SK-N-SH treated with all-trans-retinoic acid at 6 μM for 48 hours (cell line): ENCODE measurements at regions not wholly inside any gene's neighbourhood (a gene's known extent, or its start where the extent isn't known, plus 50 kb on each side); places are given as distances from the start of the nearest gene placed in this dataset.

ENCODE experiments used
- ATAC-seq: fragments of 200-7000 bp; cut with Tn5 transposase; 3 replicates; pipeline ENCODE4 v1.9.1; 2020; ENCODE audit warnings: mild to moderate bottlenecking, moderate library complexity
- ARNTL ChIP-seq: fragments of 450-650 bp; formaldehyde crosslinking; IDR thresholded peaks from 2 replicates; pipeline ENCODE4 v1.5.0; 2020; ENCODE audit warnings: low read depth, mild to moderate bottlenecking, moderate library complexity, borderline replicate concordance
- CSDC2 ChIP-seq: fragments of 250-450 bp; sonication (Bioruptor Pico); IDR thresholded peaks from 2 replicates; pipeline ENCODE4 v1.5.0; 2020; ENCODE audit warnings: mild to moderate bottlenecking, moderate library complexity
- ESRRG ChIP-seq: fragments of 250-450 bp; sonication (Bioruptor Pico); IDR thresholded peaks from 2 replicates; pipeline ENCODE4 v1.6.1; 2021; ENCODE audit warnings: mild to moderate bottlenecking
- ISL1 ChIP-seq: fragments of 250-450 bp; sonication (Bioruptor Pico); IDR thresholded peaks from 2 replicates; pipeline ENCODE4 v2.1.2; 2022; ENCODE audit warnings: mild to moderate bottlenecking, moderate library complexity
- OSR1 ChIP-seq: fragments of 250-450 bp; sonication (Bioruptor Pico); IDR thresholded peaks from 2 replicates; pipeline ENCODE4 v1.8.0; 2022; ENCODE audit warnings: moderate library complexity, mild to moderate bottlenecking, inconsistent platforms
- PPARA ChIP-seq: fragments of 250-450 bp; sonication (Bioruptor Pico); IDR thresholded peaks from 2 replicates; pipeline ENCODE4 v1.5.0; 2020; ENCODE audit warnings: mild to moderate bottlenecking, borderline replicate concordance
- RARB ChIP-seq: fragments of 250-450 bp; sonication (Bioruptor Pico); IDR thresholded peaks from 2 replicates; pipeline ENCODE4 v1.8.0; 2021; ENCODE audit warnings: mild to moderate bottlenecking, moderate library complexity
- TOX ChIP-seq: fragments of 250-450 bp; sonication (Bioruptor Pico); IDR thresholded peaks from 2 replicates; pipeline ENCODE4 v1.8.0; 2021; ENCODE audit warnings: mild to moderate bottlenecking, moderate library complexity, borderline replicate concordance
- ZC3H10 ChIP-seq: fragments of 250-450 bp; sonication (Bioruptor Pico); IDR thresholded peaks from 2 replicates; pipeline ENCODE4 v1.5.1; 2021; ENCODE audit warnings: mild to moderate bottlenecking, moderate library complexity
- ZFP3 ChIP-seq: fragments of 250-450 bp; sonication (Bioruptor Pico); IDR thresholded peaks from 2 replicates; pipeline ENCODE4 v1.5.0; 2020; ENCODE audit warnings: mild to moderate bottlenecking, moderate library complexity
- ZFP30 ChIP-seq: fragments of 450-650 bp; formaldehyde crosslinking; IDR thresholded peaks from 2 replicates; pipeline ENCODE4 v1.5.0; 2022; ENCODE audit warnings: mild to moderate bottlenecking, moderate library complexity
- ZNF565 ChIP-seq: fragments of 450-650 bp; formaldehyde crosslinking; conservative IDR thresholded peaks from 2 replicates; pipeline ENCODE4 v1.5.0; 2020; ENCODE audit warnings: low read depth, mild to moderate bottlenecking, moderate library complexity
- ZNF8 ChIP-seq: fragments of 450-650 bp; formaldehyde crosslinking; IDR thresholded peaks from 2 replicates; pipeline ENCODE4 v1.5.0; 2020; ENCODE audit warnings: mild to moderate bottlenecking, moderate library complexity
- TF ChIP-seq, protein P1 (sequence below): fragments of 250-450 bp; sonication (Bioruptor Pico); IDR thresholded peaks from 2 replicates; pipeline ENCODE4 v1.5.1; 2020; ENCODE audit warnings: low read depth, mild to moderate bottlenecking, moderate library complexity
- TF ChIP-seq, protein P2 (sequence below): fragments of 250-450 bp; sonication (Bioruptor Pico); IDR thresholded peaks from 2 replicates; pipeline ENCODE4 v1.8.0; 2021; ENCODE audit warnings: low read depth, mild to moderate bottlenecking, moderate library complexity, borderline replicate concordance
- TF ChIP-seq, protein P3 (sequence below): fragments of 250-450 bp; sonication (Bioruptor Pico); IDR thresholded peaks from 2 replicates; pipeline ENCODE4 v1.5.1; 2021; ENCODE audit warnings: mild to moderate bottlenecking, moderate library complexity
- TF ChIP-seq, protein P4 (sequence below): fragments of 250-450 bp; sonication (Bioruptor Pico); IDR thresholded peaks from 2 replicates; pipeline ENCODE4 v1.5.0; 2020; ENCODE audit warnings: mild to moderate bottlenecking, moderate library complexity

DNA sequence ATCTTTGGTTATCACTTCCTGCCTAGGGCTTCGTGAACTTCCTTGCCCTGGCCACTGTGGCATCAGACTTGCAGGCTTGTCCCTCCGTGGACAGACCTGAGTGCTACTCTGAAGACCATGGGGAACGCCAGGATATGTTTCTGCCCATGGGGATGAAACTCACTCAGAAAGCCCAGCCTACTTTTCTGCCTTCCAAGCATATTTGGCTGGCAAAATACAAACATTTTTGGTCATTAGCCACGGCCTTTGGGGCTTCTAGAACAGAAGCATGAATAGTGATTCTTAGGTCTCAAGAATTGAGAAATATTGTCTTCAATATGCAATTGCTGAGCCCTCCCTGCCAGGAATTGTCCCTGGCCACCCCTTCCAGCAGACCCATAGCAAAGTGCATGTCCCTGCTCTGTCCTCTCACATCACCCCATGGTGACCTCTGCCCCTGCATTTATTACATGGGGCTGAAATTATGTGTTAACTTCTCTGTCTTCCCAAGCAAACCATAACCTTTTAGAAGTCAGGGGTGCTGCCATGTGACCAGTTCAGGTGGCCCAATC lies 152.4 kb downstream of the OSR1 start:
- TF ChIP-seq ZFP3 (no peak), ISL1 (no peak), PPARA (CRISPR knock-in tag) (no peak)
- TF ChIP-seq, protein P1, sequence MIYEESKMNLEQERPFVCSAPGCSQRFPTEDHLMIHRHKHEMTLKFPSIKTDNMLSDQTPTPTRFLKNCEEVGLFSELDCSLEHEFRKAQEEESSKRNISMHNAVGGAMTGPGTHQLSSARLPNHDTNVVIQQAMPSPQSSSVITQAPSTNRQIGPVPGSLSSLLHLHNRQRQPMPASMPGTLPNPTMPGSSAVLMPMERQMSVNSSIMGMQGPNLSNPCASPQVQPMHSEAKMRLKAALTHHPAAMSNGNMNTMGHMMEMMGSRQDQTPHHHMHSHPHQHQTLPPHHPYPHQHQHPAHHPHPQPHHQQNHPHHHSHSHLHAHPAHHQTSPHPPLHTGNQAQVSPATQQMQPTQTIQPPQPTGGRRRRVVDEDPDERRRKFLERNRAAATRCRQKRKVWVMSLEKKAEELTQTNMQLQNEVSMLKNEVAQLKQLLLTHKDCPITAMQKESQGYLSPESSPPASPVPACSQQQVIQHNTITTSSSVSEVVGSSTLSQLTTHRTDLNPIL (CRISPR knock-in tag): no peak
- ATAC-seq: no peak

DNA sequence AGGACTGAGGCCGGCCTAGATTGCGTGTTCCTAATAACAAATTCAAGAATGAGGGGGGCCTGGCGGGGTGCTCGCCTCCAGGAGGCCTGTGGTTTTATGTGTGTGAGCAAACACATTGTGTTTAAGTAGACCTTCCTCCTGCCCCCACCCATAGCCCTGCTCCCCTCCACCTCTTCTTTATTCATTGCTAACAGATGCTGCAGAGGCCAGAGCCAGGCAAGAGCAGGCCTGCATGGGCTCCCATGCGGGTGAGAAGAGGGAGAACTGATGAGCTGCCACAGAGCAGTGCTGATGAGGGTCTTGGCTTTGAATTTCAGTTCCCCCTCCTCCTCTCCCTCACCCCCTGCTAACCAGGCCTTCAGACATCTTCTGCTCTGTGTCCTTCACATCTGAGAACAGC lies 154.6 kb downstream of the OSR1 start:
- no peak for ATAC-seq
- no peak for TF ChIP-seq ZFP3
- no peak for TF ChIP-seq ESRRG
- no peak for TF ChIP-seq ZFP30 (CRISPR knock-in tag)
- TF ChIP-seq, protein P2, sequence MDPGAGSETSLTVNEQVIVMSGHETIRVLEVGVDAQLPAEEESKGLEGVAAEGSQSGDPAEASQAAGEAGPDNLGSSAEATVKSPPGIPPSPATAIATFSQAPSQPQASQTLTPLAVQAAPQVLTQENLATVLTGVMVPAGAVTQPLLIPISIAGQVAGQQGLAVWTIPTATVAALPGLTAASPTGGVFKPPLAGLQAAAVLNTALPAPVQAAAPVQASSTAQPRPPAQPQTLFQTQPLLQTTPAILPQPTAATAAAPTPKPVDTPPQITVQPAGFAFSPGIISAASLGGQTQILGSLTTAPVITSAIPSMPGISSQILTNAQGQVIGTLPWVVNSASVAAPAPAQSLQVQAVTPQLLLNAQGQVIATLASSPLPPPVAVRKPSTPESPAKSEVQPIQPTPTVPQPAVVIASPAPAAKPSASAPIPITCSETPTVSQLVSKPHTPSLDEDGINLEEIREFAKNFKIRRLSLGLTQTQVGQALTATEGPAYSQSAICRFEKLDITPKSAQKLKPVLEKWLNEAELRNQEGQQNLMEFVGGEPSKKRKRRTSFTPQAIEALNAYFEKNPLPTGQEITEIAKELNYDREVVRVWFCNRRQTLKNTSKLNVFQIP (CRISPR knock-in tag): no peak
- no peak for TF ChIP-seq TOX (CRISPR knock-in tag)
- TF ChIP-seq, protein P3, sequence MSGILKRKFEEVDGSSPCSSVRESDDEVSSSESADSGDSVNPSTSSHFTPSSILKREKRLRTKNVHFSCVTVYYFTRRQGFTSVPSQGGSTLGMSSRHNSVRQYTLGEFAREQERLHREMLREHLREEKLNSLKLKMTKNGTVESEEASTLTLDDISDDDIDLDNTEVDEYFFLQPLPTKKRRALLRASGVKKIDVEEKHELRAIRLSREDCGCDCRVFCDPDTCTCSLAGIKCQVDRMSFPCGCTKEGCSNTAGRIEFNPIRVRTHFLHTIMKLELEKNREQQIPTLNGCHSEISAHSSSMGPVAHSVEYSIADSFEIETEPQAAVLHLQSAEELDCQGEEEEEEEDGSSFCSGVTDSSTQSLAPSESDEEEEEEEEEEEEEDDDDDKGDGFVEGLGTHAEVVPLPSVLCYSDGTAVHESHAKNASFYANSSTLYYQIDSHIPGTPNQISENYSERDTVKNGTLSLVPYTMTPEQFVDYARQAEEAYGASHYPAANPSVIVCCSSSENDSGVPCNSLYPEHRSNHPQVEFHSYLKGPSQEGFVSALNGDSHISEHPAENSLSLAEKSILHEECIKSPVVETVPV (CRISPR knock-in tag): no peak
- TF ChIP-seq ZC3H10 (CRISPR knock-in tag): no peak
- TF ChIP-seq ZNF8 (CRISPR knock-in tag): no peak
- no peak for TF ChIP-seq CSDC2 (CRISPR knock-in tag)
- TF ChIP-seq ARNTL (CRISPR knock-in tag): no peak
- TF ChIP-seq, protein P1 (CRISPR knock-in tag): no peak

DNA sequence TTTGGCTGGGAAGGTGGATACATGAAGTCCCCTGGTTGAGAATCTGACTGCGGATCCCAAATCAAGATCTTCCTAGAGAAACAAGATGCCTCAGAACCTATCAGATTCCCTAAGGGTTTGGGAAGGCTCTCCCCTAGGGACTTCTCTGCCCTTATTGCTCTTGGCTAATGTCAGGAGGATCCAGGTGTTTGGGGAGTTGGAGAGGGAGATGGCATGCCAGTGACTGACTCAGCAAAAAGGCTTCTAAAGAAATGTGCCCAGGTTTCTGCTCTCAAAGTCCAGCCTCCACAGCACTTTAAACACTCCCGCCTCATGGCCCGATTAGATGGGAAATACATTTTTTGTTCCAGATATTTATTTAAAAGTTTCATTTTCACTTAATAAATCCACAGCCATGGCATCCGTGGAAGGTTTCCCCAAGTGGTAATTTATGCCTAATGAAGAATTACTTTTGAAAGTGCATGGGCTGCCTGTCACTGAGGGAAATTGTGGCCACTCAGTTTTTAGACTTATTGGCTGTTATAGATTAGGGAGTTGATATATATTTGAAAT lies 156.4 kb downstream of the OSR1 start:
- no peak for ATAC-seq
- TF ChIP-seq ZFP3: no peak
- TF ChIP-seq, protein P4, sequence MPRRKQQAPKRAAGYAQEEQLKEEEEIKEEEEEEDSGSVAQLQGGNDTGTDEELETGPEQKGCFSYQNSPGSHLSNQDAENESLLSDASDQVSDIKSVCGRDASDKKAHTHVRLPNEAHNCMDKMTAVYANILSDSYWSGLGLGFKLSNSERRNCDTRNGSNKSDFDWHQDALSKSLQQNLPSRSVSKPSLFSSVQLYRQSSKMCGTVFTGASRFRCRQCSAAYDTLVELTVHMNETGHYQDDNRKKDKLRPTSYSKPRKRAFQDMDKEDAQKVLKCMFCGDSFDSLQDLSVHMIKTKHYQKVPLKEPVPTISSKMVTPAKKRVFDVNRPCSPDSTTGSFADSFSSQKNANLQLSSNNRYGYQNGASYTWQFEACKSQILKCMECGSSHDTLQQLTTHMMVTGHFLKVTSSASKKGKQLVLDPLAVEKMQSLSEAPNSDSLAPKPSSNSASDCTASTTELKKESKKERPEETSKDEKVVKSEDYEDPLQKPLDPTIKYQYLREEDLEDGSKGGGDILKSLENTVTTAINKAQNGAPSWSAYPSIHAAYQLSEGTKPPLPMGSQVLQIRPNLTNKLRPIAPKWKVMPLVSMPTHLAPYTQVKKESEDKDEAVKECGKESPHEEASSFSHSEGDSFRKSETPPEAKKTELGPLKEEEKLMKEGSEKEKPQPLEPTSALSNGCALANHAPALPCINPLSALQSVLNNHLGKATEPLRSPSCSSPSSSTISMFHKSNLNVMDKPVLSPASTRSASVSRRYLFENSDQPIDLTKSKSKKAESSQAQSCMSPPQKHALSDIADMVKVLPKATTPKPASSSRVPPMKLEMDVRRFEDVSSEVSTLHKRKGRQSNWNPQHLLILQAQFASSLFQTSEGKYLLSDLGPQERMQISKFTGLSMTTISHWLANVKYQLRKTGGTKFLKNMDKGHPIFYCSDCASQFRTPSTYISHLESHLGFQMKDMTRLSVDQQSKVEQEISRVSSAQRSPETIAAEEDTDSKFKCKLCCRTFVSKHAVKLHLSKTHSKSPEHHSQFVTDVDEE (CRISPR knock-in tag): no peak
- TF ChIP-seq, protein P2 (CRISPR knock-in tag): no peak
- TF ChIP-seq, protein P1 (CRISPR knock-in tag): no peak

DNA sequence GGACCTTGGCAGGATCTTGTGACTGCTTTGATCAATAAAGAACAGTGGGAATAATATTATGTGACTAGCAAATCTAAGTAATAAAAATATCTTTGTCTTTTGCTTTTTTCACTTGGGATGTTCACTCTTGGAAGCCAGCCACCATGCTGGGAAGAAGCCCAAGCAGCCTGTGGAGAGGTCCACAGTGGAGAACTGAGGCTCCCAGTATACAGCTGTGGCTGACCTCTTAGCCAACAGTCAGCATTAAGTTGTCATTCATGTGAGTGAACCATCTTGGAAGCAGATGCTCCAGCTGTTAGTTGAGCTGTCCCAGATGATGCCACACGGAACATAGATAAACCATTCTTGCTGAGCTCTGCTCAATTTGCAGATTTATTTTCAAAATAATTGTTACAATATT lies 160.0 kb downstream of the OSR1 start:
- ATAC-seq: no peak
- TF ChIP-seq, protein P1 (CRISPR knock-in tag): no peak
- TF ChIP-seq ZFP3: no peak
- no peak for TF ChIP-seq CSDC2 (CRISPR knock-in tag)
- no peak for TF ChIP-seq ZNF565 (CRISPR knock-in tag)
- TF ChIP-seq RARB (CRISPR knock-in tag): no peak
- no peak for TF ChIP-seq ZC3H10 (CRISPR knock-in tag)
- no peak for TF ChIP-seq ESRRG
- no peak for TF ChIP-seq OSR1 (CRISPR knock-in tag)
- TF ChIP-seq, protein P4 (CRISPR knock-in tag): no peak
- no peak for TF ChIP-seq PPARA (CRISPR knock-in tag)
- no peak for TF ChIP-seq ZFP30 (CRISPR knock-in tag)
- no peak for TF ChIP-seq TOX (CRISPR knock-in tag)
